Cardiac septum (tissue), 1 donor: ENCODE measurements at regions not wholly inside any gene's neighbourhood (a gene's known extent, or its start where the extent isn't known, plus 50 kb on each side); places are given as distances from the start of the nearest gene placed in this dataset.
"Not testable (repeated sequence)": the region's sequence is repeated elsewhere in the genome, so short reads cannot be mapped to it uniquely, and the experiment has no call there.

Experiments
- DNase-seq: peaks from one replicate; pipeline ENCODE4 v3.0.0-alpha.2; 2020; ENCODE audit warnings: low spot score
- intact Hi-C: fragments of 100-400 bp; cut with DNase I; formaldehyde crosslinking; loops from one replicate; pipeline ENCODE4 v1.14.0; 2022
- donor health status: DM: no; HTN: no; CAD: no.

GRCh38 chr4:97360733-97361132 is 782.5 kb downstream of the STPG2 start:
- intact Hi-C loops: no loop called here
- no peak for DNase-seq

- DNase-seq: no peak
- intact Hi-C loops: no loop called here
These were observed 775.4 kb downstream of the STPG2 start for GRCh38 chr4:97367878-97368277.

DNA sequence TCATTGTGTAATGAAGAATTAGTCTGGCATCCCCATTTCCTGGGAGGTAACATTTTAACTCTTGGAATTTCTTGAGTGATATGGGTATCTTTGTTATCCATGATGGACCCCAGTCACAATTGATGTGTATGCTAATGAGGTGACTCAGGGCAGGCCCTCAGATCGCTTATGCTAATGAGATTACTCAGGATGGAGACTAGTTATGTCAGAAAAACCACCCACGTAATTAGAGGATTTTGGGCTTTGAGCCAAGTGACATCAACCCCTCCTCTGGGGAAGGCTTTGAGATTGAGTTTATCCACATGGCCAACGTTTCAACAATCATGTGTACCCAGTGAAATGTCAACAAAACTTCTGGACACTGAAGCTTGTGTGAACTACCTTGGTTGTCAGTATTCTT is 772.7 kb downstream of the STPG2 start:
- no peak for DNase-seq
- intact Hi-C loops: no loop called here

DNA sequence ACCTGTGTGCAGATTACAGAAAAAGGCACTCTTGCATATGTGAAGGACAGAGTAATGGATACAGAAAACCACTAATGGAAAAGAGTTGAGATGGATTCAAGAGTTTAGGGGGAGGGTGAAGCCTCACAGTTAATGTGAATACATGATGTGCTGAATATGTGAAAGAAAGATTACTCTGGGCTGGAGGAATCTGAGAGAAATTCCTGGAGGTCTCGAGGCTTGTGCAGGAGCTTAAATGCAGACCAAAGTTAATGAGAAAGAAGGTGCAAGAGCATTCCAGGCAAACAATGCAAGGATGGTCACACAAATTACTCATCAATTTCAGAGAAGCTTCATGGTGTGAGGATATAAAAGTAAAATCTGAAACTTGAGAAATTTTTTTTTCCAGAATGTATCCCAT is 768.8 kb downstream of the STPG2 start:
- DNase-seq: no peak
- intact Hi-C loops: no loop called here

DNA sequence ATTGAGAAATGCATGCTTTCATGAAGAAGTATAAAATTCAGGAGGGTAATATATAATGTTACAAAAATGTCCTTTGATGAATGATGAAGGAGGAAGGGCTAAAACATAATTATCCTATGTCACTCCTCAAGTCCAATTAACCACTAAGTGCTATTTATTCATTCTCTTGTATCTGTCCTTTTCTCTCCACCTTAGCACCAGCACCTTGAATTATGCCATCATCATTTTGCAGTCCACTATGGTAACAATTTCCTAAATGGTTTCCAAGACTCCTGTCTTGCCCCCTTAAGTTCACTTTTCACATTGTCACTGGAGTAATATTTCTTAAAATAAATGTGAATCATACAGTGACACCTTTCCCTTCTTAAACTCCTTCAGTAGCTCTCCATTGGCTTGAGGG is 756.3 kb downstream of the STPG2 start:
- intact Hi-C loops: no loop called here
- no peak for DNase-seq

- DNase-seq: no peak
- intact Hi-C loops: no loop called here
These were observed 748.6 kb downstream of the STPG2 start for GRCh38 chr4:97394653-97395052.

DNA sequence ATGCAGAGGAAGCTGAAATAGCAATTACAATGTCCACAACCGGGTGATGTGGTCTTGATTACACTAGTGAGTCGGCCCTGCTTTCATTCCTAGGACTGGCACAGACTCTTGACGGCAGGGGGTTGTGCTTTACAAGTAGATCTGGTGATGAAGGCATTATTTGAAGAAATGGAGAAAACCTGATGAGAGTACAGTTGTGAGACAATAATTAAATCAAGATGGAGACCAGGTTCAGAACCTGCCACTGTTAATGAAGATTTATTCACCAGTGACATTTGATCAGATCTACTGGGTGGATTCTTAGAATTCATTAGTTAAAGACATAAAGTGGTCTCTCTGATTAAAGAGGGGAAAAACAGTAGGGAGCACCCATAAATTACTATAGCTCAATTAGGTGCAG is 747.2 kb downstream of the STPG2 start:
- intact Hi-C loops: no loop called here
- no peak for DNase-seq

- no peak for DNase-seq
- intact Hi-C loops: no loop called here
These were observed 746.7 kb downstream of the STPG2 start for GRCh38 chr4:97396605-97397004.

DNA sequence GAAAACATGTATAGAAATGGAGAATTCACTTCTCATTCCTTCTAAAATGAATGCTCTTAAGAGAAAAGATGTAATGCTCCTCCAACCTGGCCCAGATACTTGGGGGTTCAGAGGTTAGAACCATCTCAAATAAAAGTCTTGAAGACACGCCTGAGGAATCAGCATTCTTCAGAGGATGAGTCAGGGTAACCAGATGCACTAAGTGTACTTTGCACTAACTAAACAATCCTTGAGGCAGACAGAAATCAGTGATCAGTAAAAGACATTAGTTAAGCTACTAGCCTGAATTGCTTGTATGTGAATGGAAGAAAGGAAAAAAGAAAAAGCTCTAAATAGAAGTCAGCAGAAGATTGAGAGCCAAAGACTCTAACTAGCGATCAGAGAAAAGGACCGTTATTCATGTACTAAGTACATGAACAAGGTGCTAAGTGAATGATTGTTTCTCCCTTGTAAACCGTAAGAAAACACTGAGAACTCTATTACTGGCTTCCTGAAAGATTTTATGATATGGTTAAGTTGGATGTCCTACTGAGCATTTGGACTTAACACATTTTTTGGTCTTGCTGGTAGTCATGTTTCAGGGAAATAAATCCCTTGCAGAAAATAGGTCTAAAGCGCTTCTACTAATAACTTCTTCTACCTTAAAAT is 738.3 kb downstream of the STPG2 start:
- DNase-seq: no peak
- intact Hi-C loops: no loop called here

GRCh38 chr4:97411356-97411755 is 731.9 kb downstream of the STPG2 start:
- no peak for DNase-seq
- intact Hi-C loops: no loop called here

GRCh38 chr4:97412331-97412730 is 730.9 kb downstream of the STPG2 start:
- DNase-seq: no peak
- intact Hi-C loops: no loop called here

DNA sequence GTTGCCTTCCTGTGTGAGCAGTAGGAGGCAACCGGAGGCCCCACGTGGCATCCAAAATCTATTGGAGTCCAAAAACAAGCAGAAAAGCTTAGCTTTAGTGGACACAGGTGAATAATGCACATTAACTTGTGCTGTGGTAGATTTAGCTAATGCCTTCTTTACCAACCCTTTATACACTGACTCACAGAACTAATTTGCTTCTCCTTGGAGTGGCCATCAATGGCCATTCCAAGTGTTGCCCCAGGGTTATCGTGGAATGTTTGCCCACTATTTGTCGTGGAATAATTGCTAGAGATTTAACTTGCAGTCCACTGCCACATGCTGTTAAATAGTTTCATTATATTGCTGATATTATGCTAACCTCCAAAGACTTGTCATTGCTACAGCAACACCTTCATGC is 729.1 kb downstream of the STPG2 start:
- DNase-seq: no peak
- intact Hi-C loops: no loop called here

- no peak for DNase-seq
- intact Hi-C loops: no loop called here
These were observed 710.7 kb downstream of the STPG2 start for GRCh38 chr4:97432551-97432950.

DNA sequence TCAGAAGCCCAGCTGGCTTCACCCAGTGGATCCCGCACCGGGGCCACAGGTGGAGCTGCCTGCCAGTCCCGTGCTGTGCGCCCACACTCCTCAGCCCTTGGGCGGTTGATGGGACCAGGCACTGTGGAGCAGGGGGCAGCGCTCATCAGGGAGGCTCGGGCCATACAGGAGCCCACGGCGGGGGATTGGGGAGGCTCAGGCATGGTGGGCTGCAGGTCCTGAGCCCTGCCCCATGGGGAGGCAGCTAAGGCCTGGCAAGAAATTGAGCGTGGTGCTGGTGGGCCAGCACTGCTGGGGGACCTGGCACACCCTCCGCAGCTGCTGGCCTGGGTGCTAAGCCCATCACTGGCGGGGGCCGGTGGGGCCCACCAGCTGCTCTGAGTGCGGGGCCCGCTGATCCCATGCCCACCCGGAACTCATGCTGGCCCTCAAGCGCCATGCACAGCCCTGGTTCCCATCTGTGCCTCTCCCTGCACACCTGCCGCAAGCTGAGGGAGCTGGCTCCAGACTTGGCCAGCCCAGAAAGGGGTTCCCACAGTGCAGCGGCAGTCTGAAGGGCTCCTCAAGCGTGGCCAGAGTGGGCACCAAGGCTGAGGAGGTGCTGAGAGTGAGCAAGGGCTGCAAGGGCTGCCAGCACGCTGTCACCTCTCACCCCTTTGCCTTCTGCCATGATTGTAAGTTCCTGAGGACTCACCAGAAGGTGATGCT is 705.1 kb downstream of the STPG2 start:
- not testable (repeated sequence) for DNase-seq

DNA sequence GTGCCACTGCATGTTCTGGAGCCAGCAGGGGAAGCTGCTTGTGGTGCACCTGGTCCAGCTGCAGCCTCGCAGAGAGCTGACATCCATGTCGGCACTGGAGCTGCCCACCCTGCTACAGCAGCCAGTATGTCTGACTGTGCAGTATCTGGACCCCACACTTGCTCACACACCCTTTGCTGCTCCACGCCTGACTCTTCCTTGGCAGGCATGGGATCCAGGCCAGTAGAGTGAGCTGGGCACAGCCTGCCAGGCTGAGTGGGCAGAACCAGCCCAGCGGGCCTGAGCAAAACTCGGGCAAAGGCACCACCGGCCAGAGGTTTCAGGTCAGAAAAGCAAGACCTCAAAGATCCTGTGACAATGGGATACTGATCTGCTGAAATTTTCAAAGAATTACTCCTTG is 690.1 kb downstream of the STPG2 start:
- no peak for DNase-seq
- intact Hi-C loops: no loop called here

More for the DNA sequence above, 705.1 kb downstream of the STPG2 start:
- intact Hi-C loops: not testable (repeated sequence)

DNA sequence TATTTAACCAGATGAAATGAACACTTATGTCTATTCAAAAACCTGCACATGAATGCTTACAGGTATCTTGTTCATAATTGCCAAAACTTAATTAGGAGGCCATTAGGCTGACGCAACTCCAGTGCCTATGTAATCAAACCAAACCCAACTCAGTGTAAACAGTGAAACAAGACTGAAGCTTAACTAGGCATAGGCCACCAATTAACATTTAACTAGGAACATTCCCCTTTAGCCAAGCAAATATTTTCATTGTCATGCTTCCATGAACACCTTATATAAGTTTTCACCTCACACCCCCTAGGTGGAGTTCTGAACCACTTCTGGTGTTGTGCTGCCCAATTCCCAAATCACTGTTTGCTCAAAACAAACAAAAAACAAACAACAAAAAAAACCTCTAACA is 686.0 kb downstream of the STPG2 start:
- intact Hi-C loops: no loop called here
- DNase-seq: no peak

- intact Hi-C loops: no loop called here
- no peak for DNase-seq
These were observed 675.0 kb downstream of the STPG2 start for GRCh38 chr4:97468272-97468671.

- no peak for DNase-seq
- intact Hi-C loops: no loop called here
These were observed 667.7 kb downstream of the STPG2 start for GRCh38 chr4:97475621-97476020.

DNA sequence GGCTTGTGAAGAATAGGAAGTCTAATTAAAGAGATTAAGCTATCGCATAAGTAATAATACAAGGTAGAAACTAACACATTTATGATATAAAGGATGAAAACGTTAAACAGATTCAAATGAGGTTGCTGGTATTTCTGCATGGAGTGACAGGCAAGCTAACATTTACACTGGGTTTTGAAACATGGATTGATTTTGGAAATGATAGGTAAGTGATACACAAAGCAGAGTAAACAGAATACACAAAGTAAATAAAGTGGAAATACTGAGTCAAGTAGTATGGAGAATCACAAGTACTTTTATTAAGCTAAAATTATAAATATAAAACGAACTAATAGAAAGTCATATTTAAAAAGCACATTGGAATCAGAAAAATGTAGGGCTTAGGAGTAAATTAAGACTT is 665.3 kb downstream of the STPG2 start:
- DNase-seq: no peak
- intact Hi-C loops: no loop called here

- DNase-seq: no peak
- intact Hi-C loops: no loop called here
These were observed 663.9 kb downstream of the STPG2 start for GRCh38 chr4:97479388-97479787.

DNA sequence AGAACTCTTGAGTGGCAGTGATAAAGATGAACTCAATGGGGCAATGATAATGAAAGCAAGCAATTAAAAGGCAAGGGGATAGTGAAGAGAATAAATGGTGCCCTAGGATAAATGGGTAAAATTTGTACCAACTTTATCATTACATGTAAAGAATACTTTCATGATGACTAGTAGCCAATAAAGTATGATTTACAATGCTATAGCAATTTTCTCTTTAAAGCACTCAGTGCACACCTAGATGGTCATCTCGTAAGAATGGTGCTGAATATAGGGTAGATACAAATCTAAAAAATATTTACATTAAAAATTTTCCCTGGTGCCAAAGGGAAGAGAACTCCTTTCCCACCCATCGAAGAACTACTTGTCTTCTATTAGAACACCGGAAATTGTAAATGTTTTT is 651.4 kb downstream of the STPG2 start:
- DNase-seq: no peak
- intact Hi-C loops: no loop called here
